Stimulated activated CD8-positive, alpha-beta memory T cell treated with anti-CD3 and anti-CD28 coated beads, Interleukin-2, amount 100 ng/mL, for 48 hours (primary cell): ENCODE measurements at regions not wholly inside any gene's neighbourhood (a gene's known extent, or its start where the extent isn't known, plus 50 kb on each side); places are given as distances from the start of the nearest gene placed in this dataset.
"Not testable (repeated sequence)": the region's sequence is repeated elsewhere in the genome, so short reads cannot be mapped to it uniquely, and the experiment has no call there.

Source experiments
- DNase-seq, 2 donors: peaks; one replicate each; pipeline ENCODE4 v3.0.0-alpha.2; 2020; ENCODE audit warnings: low read depth in 2 of 2

DNA sequence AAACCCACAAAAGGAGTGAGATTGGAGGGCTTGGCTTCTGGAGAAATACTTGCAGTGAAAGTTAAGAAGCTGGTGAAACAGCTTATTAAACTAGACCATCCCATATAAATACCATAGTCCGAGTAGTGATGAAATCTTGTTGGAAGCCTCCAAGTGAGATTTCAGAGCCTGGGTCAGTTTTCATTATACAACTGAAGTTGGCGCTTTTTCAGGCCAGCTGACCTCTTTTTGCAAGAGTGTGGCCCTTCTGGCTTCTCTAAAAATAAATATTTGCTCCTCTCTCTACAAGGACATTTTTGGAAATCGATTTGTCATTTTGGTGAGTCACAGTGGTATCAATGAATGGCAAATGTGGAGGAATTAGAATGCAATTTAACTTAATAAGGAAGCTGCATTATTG lies 51.2 kb upstream of the THRB start:
- DNase-seq, result no peak

DNA sequence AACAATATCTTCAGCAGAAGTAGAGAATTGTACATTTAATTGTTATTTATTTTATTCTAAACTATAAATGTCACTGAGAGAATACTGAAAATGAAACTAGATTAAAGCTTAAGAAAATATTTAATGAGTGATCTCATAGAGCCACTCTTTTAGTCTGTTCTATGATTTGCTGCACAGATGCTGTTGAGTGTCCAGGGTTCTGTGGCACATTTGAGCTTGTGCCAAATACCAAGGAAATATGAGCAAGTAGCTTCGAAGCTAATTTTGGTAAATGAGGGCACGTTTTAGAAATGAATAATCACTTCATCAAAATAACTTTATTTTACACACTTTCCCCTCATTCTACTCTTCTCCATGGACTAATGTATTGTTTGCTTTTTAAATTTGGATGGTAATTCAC lies 53.6 kb upstream of the THRB start:
- DNase-seq, result no peak

DNA sequence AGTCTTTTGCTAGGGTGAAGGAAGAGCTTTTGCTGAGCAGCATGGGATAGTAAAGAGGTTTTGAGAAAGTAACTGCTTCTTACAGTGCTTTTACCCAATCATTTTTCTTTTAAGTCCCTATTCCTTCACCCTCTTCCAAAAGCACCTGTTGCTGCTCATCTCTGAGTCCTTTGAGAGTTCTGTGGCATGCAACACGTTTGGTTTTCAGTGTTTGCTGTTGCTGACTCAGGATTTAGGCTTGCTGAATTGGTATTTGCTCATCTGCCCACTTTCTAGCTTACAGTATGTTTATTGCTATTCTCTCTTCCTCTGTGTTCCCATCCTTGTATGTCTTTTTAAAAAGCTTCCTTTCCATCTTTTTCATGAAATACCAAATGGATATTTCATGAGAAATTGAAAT lies 55.9 kb upstream of the THRB start:
- no peak for DNase-seq

DNA sequence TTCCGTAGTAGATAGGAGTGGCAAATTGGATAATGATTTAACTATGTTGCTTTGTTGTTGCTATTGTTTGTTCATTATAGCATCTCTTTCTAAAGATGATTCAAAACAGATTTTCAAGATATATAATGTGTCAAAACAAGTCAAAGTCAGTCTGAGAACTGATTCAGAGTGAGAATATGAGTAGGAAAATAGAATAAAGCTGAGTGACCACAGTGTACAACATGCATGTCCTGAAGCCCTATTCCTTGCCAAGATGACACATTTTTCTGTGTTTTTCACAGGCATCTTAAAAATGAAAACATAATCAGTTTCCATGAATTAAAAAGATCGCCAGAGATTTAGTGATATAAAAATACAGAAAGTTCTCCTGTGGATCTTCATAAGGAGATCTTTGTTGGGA lies 57.0 kb upstream of the THRB start:
- no peak for DNase-seq

DNA sequence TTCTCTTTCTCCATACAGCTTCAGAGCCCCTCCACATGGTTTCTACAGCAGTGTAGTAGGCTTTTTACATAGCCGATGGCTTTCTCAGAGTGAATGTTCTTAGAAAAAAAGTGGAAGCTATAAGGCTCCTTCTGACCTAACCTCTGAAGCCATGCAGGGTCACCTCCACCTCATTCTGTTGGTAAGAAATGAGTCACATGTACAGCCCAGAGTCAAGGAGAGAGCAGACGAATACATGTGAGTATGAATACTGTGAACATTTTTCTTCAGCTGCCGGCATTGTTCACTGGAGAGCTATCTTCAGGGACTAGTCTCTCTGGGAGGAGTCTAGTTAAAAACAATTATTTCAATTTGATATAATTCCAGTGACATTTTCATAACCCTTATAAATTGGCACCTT lies 68.2 kb upstream of the THRB start:
- DNase-seq, result no peak

DNA sequence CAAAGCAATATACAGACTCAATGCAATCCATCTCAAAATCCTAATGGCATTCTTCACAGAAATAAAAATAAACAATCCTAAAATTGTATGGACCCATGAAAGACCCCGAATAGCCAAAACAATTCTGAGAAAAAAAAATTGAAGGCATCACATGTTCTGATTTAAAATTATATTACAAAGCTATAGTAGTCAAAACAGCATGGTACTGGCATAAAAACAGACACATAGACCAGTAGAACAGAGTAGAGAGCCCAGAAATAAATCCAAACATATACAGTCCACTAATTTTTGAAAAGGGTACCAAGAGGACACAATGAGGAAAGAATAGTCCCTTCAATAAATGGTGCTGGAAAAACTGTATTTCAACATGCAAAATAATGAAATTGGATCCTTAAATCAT lies 70.4 kb upstream of the THRB start:
- no peak for DNase-seq

DNA sequence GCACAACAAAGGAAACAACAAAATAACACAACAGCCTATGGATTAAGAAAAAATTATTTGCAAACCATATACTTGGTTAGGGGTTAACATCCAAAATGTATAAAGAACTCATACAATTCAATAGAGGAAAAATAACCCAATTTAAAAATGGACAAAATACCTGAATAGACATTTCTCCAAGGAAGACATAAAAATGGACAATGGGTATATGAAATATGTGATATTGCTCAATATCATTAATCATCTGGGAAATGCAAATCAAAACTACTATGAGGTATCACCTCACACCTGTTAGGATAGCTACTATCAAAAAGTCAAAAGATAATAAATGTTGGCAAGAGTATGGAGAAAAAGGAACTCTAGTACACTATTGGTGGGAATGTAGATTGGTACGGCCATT lies 71.0 kb upstream of the THRB start:
- no peak for DNase-seq

DNA sequence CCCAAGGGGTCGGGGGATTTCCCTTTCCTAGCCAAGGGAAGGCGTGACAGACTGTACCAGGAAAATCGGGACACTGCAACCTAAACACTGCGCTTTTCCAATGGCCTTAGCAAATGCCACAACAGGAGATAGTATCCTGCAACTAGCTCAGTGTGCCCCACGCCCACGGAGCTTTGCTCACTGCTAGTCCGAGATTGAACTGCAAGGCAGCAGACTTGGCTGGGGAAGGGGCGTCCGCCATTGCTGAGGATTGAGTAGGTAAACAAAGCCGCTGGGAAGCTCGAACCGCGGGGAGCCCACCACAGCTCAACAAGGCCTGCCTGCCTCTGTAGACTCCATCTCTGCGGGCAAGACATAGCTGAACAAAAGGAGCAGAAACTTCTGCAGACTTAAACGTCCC lies 72.3 kb upstream of the THRB start:
- DNase-seq, result no peak

DNA sequence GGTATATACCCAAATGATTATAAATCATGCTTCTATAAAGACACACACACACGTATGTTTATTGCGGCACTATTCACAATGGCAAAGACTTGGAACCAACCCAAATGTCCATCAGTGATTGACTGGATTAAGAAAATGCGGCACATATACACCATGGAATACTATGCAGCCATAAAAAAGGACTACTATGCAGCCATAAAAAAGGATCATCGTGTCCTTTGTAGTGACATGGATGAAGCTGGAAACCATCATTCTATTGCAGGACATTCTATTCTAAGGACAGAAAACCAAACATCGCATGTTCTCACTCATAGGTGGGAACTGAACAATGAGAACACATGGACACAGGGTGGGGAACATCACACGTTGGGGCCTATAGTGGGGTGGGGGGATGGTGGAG lies 77.8 kb upstream of the THRB start:
- not testable (repeated sequence) for DNase-seq

DNA sequence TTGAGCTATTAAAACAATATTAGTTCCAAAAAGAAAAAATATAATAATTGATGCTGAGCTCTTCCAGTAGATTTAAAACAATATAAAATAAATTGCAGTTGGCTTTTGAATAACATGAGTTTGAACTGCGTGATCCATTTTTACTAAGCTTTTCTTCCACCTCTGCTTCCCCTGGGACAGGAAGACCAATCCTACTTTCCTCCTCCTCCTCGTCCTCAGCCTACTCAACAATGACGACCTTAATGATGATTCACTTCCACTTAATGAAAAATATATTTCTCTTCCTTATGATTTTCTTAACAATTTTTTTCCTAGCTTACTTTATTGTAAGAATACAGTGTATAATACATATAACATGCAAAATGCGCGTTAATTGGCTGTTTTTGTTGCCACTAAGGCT lies 78.9 kb upstream of the THRB start:
- no peak for DNase-seq

DNA sequence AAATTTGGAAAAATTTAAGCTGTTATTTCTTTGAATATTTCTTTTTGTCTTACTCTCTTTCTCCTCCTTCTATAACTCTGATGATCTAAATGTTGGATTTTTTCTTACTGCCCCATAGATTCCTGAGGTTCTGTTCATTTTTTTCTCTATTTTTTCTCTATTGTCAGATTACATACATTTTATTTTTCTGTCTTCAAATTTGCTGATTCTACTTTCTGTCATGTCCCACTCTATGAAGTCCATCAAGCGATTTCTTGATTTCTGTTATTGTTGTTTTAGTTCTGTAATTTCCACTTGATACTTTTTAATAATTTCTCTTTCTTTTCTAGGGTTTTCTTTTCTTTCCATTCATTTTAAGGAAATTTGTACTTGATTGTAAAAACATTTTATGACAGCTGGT lies 83.7 kb upstream of the THRB start:
- no peak for DNase-seq

DNA sequence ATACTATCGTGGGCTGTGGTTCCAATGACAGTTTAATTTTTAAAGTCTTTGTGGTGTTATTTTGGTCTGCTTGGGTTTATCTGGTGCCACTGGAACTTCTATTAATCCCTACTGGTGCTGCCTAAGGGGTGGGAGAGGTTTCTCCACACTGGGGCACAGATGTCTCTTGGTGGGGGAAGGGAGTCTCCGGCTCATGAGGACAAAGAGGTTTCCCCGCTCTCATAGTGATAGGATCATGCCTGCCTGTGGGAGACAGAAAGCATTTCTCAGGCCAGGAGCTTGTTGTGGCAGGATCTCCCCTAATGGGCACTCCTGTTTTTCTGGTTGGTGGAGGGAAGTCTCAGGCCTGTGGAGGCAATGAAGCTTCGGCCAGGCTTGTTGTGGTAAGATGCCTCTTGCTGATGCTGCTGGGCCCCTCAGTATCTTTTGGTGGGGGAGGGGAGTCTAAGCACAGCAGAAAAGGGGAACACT lies 84.3 kb upstream of the THRB start:
- no peak for DNase-seq

DNA sequence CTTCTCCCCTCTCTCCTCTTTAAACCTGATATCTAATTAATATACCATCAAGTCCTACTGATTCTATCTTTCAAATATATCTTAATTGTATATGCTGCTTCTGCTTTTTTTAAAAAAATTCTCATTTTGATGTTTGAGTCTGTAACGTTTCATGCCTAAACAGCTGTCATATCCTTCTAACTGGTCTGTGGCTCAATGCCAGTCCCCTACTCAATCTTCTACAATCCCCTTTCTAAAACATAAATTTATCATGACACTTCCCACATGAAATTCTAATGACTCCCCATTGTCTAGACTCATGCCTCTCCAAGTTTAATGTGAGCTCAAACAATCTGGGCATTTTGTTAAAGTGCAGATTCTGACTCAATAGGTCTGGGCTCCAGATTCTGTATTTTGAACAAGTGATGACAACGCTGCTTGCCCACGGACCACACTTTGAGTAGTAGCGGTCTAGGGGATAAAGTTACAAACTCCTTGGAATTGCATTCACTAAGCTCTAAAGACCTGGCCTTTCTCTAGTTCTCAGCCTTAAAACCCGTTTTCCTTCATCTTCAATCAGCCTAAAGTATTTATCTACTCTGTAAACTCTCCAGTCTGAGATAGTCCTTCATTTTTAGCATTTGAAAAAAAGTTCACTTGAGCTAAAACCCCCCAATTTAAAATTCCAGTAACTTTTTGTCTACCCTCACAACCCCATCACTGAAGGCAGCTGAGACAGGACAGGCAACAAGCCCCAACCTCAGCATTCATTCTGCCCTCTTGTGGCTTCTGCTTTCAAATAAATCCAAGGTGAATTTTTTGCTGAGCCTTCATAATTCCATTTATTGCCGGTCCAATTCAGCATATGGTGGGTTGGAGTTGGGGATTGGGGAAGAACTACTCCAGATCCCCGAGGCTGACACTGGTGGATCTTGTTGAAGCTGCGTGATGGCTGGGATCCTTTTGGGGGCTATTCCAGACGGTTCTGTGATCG lies 88.1 kb upstream of the THRB start:
- DNase-seq, result no peak

DNA sequence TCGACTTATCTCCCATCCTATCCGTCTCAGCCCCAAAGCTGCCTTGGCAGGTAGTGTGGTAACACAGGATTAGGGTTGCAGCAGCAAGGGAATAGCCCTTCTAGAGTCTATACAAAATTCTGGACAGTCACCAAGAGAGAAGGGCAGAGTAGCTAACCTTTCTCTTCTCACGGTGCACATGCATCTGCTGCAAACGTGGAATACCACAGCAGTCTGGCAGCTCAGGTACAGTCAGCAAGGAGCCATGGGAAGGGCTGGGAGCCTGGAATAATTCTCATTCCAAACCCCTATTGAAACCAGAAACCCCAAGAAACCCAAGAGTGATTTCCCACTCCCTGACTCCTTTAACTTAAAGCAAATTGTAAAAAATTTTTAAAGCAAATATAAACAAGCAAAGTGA lies 92.3 kb upstream of the THRB start:
- DNase-seq, result no peak

DNA sequence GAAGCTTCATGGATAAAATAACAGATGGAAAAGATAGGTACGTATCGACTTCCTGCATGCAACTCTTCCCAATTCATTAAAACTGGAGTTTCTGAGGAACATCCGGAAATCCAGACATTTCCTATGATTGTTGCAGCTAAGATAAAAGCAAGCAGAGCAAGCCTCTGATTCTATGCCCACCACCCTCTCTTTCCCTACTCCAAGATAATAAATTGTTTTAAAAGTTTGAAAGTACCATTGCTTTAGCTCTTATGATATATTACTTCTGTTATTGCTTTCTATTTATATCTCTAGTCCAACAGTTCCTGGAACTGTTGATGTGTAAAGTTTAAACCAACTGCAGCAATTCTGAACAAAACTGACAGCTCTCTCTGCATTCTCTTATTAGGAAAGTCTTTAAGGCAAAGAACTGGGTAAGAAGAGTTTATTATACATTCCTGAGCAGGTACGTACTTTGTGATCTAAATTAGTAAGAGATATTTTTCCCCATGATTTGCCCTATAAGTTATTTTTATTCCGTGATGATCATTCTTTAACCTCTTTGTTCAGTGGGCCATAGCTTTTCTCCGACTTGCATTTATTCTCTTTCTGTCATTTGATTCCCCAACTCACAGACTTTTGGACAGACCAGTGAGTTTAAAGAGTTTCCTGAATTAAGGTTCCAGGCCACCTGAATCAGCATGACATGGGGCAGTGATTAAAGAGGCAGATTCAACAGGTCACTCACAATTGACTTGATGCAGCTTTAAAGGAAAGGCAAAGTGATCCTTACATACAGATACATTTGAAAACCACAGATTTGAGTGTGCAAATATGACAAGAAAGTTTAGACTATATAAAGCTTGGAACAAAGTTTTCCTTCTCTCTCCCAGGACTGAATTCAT lies 94.2 kb upstream of the THRB start:
- no peak for DNase-seq

DNA sequence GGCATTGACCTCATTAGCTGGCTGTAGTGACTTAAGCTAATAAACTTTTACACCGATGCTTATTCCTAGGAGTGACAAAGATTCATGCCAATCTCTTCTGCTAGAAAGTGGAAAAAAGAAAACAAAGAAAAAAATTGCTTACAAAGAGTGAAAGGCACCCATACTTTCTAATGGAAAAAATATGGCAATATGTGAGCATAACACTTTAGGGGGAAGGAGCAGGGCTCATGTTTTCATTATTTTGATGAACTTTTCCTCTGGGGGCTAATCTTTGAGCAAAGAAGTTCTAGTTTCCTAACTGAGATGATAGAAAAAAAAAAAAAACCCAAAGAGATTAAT lies 94.8 kb upstream of the THRB start:
- no peak for DNase-seq

DNA sequence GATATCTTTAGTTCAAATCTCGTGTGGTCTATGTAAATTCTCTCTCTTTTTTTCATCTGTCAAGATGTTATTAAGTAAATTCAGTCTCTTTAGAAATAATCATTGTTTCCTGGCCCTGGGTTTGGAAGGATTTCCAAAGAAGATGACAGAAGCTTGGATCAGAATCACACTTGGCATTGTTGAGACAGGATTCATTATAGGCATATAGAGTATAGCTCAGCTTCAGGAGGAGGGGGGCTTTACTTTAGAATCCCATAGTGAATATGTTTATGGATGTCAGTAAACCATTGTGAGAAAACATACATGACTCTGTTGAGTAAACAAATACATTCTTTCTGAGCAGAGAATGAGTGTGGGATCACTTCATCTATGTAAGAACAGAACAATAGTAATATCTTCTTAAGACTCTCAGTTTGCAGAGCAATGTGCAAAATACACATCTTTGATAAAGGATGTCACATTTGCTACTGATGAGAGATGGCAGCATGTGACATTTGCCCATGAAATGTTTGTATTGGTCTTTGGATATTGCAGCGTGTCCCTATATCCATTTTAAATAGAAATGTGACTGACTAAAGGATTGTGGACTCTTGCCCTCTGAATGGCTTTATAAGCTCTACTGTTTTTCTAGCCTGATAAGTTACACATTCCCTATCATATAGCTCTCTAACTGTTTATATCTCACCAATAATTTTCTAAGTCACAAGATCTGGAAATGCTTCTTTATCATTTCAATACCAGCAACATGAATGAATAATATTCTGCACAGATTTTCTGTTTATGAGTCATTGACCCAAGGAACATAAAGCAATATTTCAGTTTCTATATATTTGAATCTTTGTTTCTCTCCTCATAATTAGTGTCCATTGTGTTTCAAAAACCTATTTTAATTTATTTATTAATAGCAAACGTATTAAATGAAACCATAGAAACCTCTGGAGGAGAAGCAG lies 95.6 kb upstream of the THRB start:
- DNase-seq, result no peak

DNA sequence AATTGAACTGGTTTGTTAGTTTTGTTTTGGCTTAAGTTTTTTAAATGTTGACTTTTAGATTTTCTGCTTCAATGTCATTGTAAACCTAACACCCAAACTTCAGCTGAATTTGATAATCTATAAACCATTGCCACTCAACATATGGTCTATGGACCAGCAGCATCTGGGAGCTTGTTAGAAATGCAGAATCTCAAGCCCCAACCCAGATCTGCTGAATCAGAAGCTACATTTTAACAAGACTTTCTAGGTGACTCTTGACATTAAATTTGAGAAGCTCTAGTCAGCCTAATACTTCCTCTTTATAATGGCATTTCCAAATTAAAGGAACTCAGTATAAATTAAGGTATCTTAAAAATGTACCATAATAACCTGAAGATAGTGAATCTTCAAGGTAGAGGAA lies 96.5 kb upstream of the THRB start:
- DNase-seq, result no peak

DNA sequence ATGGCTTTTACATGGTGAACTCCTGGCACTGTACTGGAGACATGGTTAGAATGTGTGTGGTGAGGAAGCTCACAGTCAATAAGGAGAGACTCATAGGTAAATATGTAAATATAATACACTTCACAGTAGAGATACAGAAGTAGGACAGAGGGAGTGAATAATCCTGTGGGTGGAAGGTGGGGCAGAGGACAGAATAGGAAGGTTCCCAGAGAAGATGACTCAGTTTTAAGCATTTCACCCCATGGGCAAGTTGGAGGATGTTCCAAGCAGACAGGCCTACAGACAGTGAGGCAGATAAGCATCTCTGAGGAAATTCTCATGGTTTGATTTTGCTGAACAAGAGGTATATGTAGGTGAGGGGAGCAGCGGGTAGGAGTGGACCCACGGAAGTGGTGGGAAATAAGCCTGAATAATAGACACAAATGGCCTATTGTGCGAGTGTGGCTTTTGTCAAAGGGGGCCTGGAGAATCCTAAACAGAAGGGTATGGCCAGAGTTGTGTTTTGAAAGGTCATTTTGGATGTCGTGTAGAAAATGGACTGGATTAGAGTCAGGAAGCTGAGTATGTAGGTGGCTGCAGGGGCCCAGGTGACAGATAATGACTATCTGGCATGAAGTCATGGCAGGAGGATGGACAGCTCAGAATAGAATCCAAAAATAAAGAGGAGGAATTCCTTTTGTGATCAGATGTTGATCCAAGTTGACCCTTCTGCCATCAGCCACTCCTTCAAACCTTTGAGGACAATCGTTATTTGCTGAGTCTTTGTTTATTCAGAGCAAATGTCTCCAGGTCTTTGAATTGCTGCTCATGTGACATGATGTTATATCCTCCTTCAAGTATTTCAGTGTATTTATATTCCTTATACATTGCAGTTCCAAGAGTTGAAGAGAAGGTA lies 97.3 kb upstream of the THRB start:
- DNase-seq, result no peak

DNA sequence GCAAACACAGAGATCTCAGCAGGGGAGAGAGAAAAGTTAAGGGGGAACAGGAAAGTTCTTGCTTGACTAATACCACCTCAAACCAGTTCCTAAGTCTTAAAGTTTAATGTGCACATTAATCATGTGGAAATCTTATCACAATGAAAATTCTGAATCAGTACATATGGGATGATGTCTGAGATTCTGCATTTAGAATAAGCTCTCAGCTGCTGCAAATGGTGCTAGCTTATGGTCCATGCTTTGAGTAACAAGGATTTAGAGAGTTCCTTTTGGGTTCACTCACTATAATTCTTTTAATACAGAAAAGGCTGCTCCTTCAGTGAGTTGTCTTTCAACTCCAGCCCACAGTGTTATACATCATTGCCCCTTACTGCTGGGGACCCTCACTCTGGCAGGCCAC lies 99.5 kb upstream of the THRB start:
- DNase-seq, result no peak

DNA sequence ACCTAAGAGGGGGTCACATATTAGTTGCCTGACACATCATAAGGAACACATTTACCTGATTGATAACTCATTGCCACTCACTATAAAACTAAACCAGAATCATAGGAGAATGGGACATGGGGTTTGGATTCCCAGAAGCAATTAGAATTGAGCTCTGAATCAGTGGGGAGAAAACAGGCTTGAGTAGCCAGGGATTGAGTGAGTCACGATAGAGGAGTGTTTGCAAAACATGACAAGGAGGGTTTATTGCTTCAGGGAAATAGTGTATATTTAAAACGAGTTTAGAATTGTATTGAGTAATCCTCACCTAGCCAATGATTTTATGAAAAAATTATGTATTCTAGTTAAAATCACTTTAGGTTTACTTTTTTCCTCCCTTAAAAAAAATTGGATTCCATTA lies 101.1 kb upstream of the THRB start:
- no peak for DNase-seq
